Upper lobe of left lung (tissue), 4 donors: ENCODE measurements at regions not wholly inside any gene's neighbourhood (a gene's known extent, or its start where the extent isn't known, plus 50 kb on each side); places are given as distances from the start of the nearest gene placed in this dataset.

Experiments used
- POLR2AphosphoS5 ChIP-seq, 2 donors: sonication (generic); formaldehyde crosslinking; IDR thresholded peaks; one replicate each; pipeline ENCODE4 v1.5.1; 2017; ENCODE audit warnings: antibody characterized with exemption in 2 of 2
- TF ChIP-seq, protein P1 (sequence below), 6 experiments: fragments of 450-650 bp in 4 of 6; fragments of 200-600 bp in 2 of 6; sonication (generic) in 2 of 6; IDR thresholded peaks; one replicate each; pipeline ENCODE4 v1.5.1; 2016 to 2019; ENCODE audit warnings: antibody characterized with exemption in 6 of 6

DNA sequence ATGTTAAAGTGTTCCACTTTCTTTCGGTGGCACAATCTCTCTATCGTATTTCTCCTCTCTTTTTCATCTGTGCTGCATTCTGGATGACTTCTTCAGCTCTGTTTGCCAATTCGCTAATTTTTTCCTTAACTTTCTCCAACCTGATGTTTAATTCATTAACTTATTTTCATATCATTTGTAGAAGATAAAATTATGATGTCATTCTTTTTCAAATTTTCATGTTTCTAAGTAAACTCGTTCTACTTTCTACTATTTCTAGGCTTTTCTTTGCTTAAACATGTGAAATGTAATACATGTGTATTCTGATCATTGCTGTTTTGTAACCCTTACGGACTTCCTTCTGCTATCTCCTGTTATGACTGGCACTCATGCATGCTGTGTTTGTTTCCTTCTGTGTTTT lies 648.4 kb downstream of the QKI start:
- TF ChIP-seq, protein P1, sequence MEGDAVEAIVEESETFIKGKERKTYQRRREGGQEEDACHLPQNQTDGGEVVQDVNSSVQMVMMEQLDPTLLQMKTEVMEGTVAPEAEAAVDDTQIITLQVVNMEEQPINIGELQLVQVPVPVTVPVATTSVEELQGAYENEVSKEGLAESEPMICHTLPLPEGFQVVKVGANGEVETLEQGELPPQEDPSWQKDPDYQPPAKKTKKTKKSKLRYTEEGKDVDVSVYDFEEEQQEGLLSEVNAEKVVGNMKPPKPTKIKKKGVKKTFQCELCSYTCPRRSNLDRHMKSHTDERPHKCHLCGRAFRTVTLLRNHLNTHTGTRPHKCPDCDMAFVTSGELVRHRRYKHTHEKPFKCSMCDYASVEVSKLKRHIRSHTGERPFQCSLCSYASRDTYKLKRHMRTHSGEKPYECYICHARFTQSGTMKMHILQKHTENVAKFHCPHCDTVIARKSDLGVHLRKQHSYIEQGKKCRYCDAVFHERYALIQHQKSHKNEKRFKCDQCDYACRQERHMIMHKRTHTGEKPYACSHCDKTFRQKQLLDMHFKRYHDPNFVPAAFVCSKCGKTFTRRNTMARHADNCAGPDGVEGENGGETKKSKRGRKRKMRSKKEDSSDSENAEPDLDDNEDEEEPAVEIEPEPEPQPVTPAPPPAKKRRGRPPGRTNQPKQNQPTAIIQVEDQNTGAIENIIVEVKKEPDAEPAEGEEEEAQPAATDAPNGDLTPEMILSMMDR (IDR thresholded peaks at IDR 0.05), result no peak
- no peak for TF ChIP-seq POLR2AphosphoS5 (IDR thresholded peaks at IDR 0.05)
